ENCODE measurements at regions not wholly inside any gene's neighbourhood (a gene's known extent, or its start where the extent isn't known, plus 50 kb on each side); places are given as distances from the start of the nearest gene placed in this dataset.

- Histone ChIP-seq H3K27ac (no peak overlapping the region), H3K4me3 (no peak overlapping the region), H3K36me3 (no peaks in the 10 kb centered on the region), H3K9me3 (no peaks in the 10 kb centered on the region), H3K4me1 (ENCODE audit: insufficient read depth) (no peaks in the 10 kb centered on the region), H3K27me3 (no peaks in the 10 kb centered on the region)
- intact Hi-C loops (cut with DNase I) = no loop called here
- TF ChIP-seq CTCF (IDR thresholded peaks at IDR 0.05) (no peak), EP300 (IDR thresholded peaks at IDR 0.05) (no peak), POLR2A (IDR thresholded peaks at IDR 0.05) (no peak)
- DNase-seq = no peak
Observed at GRCh38 chr2:155913356-155913755, 419.2 kb downstream of the NR4A2 start.

GRCh38 chr2:155908567-155908966, 424.0 kb downstream of the NR4A2 start:
- Histone ChIP-seq H3K4me3 (no peak overlapping the region), H3K4me1 (ENCODE audit: insufficient read depth) (no peaks in the 10 kb centered on the region), H3K36me3 (no peaks in the 10 kb centered on the region), H3K27ac (no peak overlapping the region), H3K9me3 (no peaks in the 10 kb centered on the region), H3K27me3 (no peaks in the 10 kb centered on the region)
- WGBS, 3 donors = 84 to 94% (median 89%) methylated on average over 1 of the region's 1 CpG
- TF ChIP-seq EP300 (IDR thresholded peaks at IDR 0.05) = no peak
- no peak for TF ChIP-seq POLR2A (IDR thresholded peaks at IDR 0.05)
- no peak for TF ChIP-seq CTCF (IDR thresholded peaks at IDR 0.05)
- intact Hi-C loops (cut with DNase I) = no loop called here
- no peak for DNase-seq

GRCh38 chr2:155907211-155907610, 425.3 kb downstream of the NR4A2 start:
- H3K27ac ChIP-seq = no peak overlapping the region
- H3K4me1 ChIP-seq (ENCODE audit: insufficient read depth) = no peaks in the 10 kb centered on the region
- no peak for DNase-seq
- H3K4me3 ChIP-seq = no peak overlapping the region
- no peaks in the 10 kb centered on the region for H3K36me3 ChIP-seq
- no peaks in the 10 kb centered on the region for H3K9me3 ChIP-seq
- WGBS, 3 donors = 85 to 88% (median 88%) methylated on average over 3 of the region's 3 CpGs
- TF ChIP-seq CTCF (IDR thresholded peaks at IDR 0.05) (no peak), EP300 (IDR thresholded peaks at IDR 0.05) (no peak), POLR2A (IDR thresholded peaks at IDR 0.05) (no peak)
- intact Hi-C loops (cut with DNase I) = no loop called here
- no peaks in the 10 kb centered on the region for H3K27me3 ChIP-seq

- no peak for TF ChIP-seq CTCF (IDR thresholded peaks at IDR 0.05)
- WGBS, 3 donors = 20 to 38% (median 31%) methylated on average over 1 of the region's 1 CpG
Observed at GRCh38 chr2:155905657-155906056, 426.9 kb downstream of the NR4A2 start.

GRCh38 chr2:155904720-155905119, 427.8 kb downstream of the NR4A2 start:
- H3K27ac ChIP-seq = no peak overlapping the region

More at GRCh38 chr2:155905657-155906056, 426.9 kb downstream of the NR4A2 start:
- Histone ChIP-seq H3K4me3 (no peak overlapping the region), H3K27me3 (no peaks in the 10 kb centered on the region), H3K27ac (no peak overlapping the region), H3K36me3 (no peaks in the 10 kb centered on the region), H3K9me3 (no peaks in the 10 kb centered on the region), H3K4me1 (ENCODE audit: insufficient read depth) (no peaks in the 10 kb centered on the region)
- intact Hi-C loops (cut with DNase I) = no loop called here
- no peak for DNase-seq

More at GRCh38 chr2:155904720-155905119, 427.8 kb downstream of the NR4A2 start:
- no peak for TF ChIP-seq POLR2A (IDR thresholded peaks at IDR 0.05)
- no peak for TF ChIP-seq EP300 (IDR thresholded peaks at IDR 0.05)
- 62 to 77% (median 69%) methylated on average over 2 of the region's 2 CpGs for WGBS, 3 donors
- DNase-seq = no peak
- intact Hi-C loops (cut with DNase I) = no loop called here
- no peaks in the 10 kb centered on the region for H3K36me3 ChIP-seq
- no peaks in the 10 kb centered on the region for H3K9me3 ChIP-seq
- no peaks in the 10 kb centered on the region for H3K27me3 ChIP-seq
- H3K4me1 ChIP-seq (ENCODE audit: insufficient read depth) = no peaks in the 10 kb centered on the region
- no peak overlapping the region for H3K4me3 ChIP-seq

Measured in ovary (tissue), 7 donors.